ENCODE measurements at regions not wholly inside any gene's neighbourhood (a gene's known extent, or its start where the extent isn't known, plus 50 kb on each side); places are given as distances from the start of the nearest gene placed in this dataset.

- no peak for DNase-seq (ENCODE audit: low read depth in 2 of 2)
Measured at GRCh38 chr1:9419369-9420041, 119.8 kb upstream of the SLC25A33 start.

GRCh38 chr1:9420835-9421532 lies 118.3 kb upstream of the SLC25A33 start:
- DNase-seq (ENCODE audit: low read depth in 2 of 2), result no peak

GRCh38 chr1:9421533-9421873 lies 117.8 kb upstream of the SLC25A33 start:
- no peak for DNase-seq (ENCODE audit: low read depth in 2 of 2)

GRCh38 chr1:9422321-9422720 lies 116.9 kb upstream of the SLC25A33 start:
- no peak for DNase-seq (ENCODE audit: low read depth in 2 of 2)

- no peak for DNase-seq (ENCODE audit: low read depth in 2 of 2)
Measured at GRCh38 chr1:9422911-9423505, 116.3 kb upstream of the SLC25A33 start.

GRCh38 chr1:9424261-9424660 lies 115.0 kb upstream of the SLC25A33 start:
- DNase-seq (ENCODE audit: low read depth in 2 of 2), result no peak

- DNase-seq (ENCODE audit: low read depth in 2 of 2), result no peak
Measured at GRCh38 chr1:9425859-9426258, 113.4 kb upstream of the SLC25A33 start.

- DNase-seq (ENCODE audit: low read depth in 2 of 2), result peak; percentile 30 to 64
Measured at GRCh38 chr1:9426291-9426711, 113.0 kb upstream of the SLC25A33 start.

GRCh38 chr1:9427388-9427787 lies 111.9 kb upstream of the SLC25A33 start:
- DNase-seq (ENCODE audit: low read depth in 2 of 2), result no peak

- peak; percentile 100 for DNase-seq (ENCODE audit: low read depth in 2 of 2)
Measured at GRCh38 chr1:9428601-9429341, 110.5 kb upstream of the SLC25A33 start.

GRCh38 chr1:9429342-9429711 lies 109.9 kb upstream of the SLC25A33 start:
- DNase-seq (ENCODE audit: low read depth in 2 of 2), result no peak

- DNase-seq (ENCODE audit: low read depth in 2 of 2), result no peak
Measured at GRCh38 chr1:9434247-9435152, 104.8 kb upstream of the SLC25A33 start.

GRCh38 chr1:9435153-9435636 lies 104.1 kb upstream of the SLC25A33 start:
- DNase-seq (ENCODE audit: low read depth in 2 of 2), result no peak

GRCh38 chr1:9435854-9436640 lies 103.2 kb upstream of the SLC25A33 start:
- DNase-seq (ENCODE audit: low read depth in 2 of 2), result no peak

GRCh38 chr1:9437961-9438430 lies 101.3 kb upstream of the SLC25A33 start:
- no peak for DNase-seq (ENCODE audit: low read depth in 2 of 2)

GRCh38 chr1:9438431-9439073 lies 100.7 kb upstream of the SLC25A33 start:
- no peak for DNase-seq (ENCODE audit: low read depth in 2 of 2)

- DNase-seq (ENCODE audit: low read depth in 2 of 2), result no peak
Measured at GRCh38 chr1:9439074-9439761, 100.0 kb upstream of the SLC25A33 start.

- no peak for DNase-seq (ENCODE audit: low read depth in 2 of 2)
Measured at GRCh38 chr1:9440261-9440660, 99.0 kb upstream of the SLC25A33 start.

GRCh38 chr1:9440763-9441194 lies 98.5 kb upstream of the SLC25A33 start:
- DNase-seq (ENCODE audit: low read depth in 2 of 2), result no peak

Measured in stimulated activated CD4-positive, alpha-beta T cell treated with anti-CD3 and anti-CD28 coated beads, Interleukin-12 subunit alpha, Interleukin-12 subunit beta, amount 100 ng/mL, for 24 hours (primary cell).